IgD-negative memory B cell (primary cell): ENCODE measurements at regions not wholly inside any gene's neighbourhood (a gene's known extent, or its start where the extent isn't known, plus 50 kb on each side); places are given as distances from the start of the nearest gene placed in this dataset.
A peak's percentile ranks its signal among the peaks of the same experiment; 100 is the strongest.
"Not testable (repeated sequence)": the region's sequence is repeated elsewhere in the genome, so short reads cannot be mapped to it uniquely, and the experiment has no call there.

Experiments
- H3K27ac Mint-ChIP-seq, 3 donors: one replicate each; pipeline ENCODE4 v1.8.0; 2020 to 2022; ENCODE audit warnings: mild to moderate bottlenecking in 3 of 3, mixed read lengths in 3 of 3, moderate library complexity in 1 of 3
- H3K27me3 Mint-ChIP-seq: one replicate; pipeline ENCODE4 v1.8.0; 2021; ENCODE audit warnings: mixed read lengths
- H3K36me3 Mint-ChIP-seq: one replicate; pipeline ENCODE4 v1.8.0; 2020; ENCODE audit warnings: mild to moderate bottlenecking, mixed read lengths
- H3K4me1 Mint-ChIP-seq, 3 donors: one replicate each; pipeline ENCODE4 v1.8.0; 2020 to 2022; ENCODE audit warnings: mixed read lengths in 3 of 3, mild to moderate bottlenecking in 1 of 3
- H3K4me3 Mint-ChIP-seq, 4 donors: one replicate each; pipeline ENCODE4 v1.8.0; 2020 to 2022; ENCODE audit warnings: mild to moderate bottlenecking in 4 of 4, mixed read lengths in 4 of 4, moderate library complexity in 3 of 4
- H3K9me3 Mint-ChIP-seq, 3 donors: one replicate each; pipeline ENCODE4 v1.8.0; 2020 to 2021; ENCODE audit warnings: mixed read lengths in 3 of 3, mild to moderate bottlenecking in 1 of 3

DNA sequence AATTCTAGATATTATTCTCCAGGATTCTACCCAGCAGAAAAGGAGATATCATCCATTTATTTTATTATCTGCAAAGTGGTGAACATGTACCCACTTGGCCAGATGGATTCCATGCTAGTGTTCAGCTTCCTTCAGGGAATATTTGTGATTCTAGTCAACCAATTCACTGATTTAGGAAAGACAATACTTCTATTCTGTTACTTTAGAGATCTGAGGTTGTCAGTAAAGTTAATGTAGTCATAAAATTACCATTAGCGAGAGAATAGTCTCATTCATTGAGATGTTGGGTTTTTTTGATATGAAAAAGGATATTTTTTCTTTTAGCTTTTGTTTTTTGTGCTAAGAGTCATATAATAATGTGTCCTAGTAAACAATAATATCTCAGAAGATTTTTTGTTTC, 222.8 kb downstream of the CGGBP1 start:
- Mint-ChIP-seq H3K4me3 (no peak overlapping the region), H3K27ac (no peak overlapping the region), H3K4me1 (no peaks in the 10 kb centered on the region), H3K36me3 (no peaks in the 10 kb centered on the region), H3K27me3 (no peaks in the 10 kb centered on the region), H3K9me3 (peaks cover 0 to 8% (median 2%) of the 10 kb centered on the region in 3 donors)

DNA sequence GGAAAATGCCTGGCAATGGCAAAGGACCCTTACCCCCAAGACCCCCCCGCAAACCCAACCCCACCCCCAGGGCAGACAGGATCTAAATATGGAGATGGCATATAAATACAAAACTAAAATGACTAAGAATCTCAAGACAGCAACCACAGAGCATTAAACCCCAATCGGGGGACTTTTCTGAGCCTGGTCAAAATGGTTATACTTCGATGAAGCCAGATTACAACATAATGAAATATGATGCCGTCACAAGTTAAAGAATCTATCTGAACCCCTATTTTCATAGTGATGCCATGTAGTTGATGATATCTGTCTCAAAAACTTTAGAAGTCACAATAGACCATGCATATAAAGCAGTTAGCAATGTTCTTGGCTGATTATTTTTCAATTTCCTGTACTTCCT, 223.6 kb downstream of the CGGBP1 start:
- H3K27ac Mint-ChIP-seq: no peak overlapping the region
- H3K27me3 Mint-ChIP-seq: no peaks in the 10 kb centered on the region
- H3K4me3 Mint-ChIP-seq: no peak overlapping the region
- no peaks in the 10 kb centered on the region for H3K4me1 Mint-ChIP-seq
- peaks cover 0 to 8% (median 2%) of the 10 kb centered on the region in 3 donors for H3K9me3 Mint-ChIP-seq
- no peaks in the 10 kb centered on the region for H3K36me3 Mint-ChIP-seq

DNA sequence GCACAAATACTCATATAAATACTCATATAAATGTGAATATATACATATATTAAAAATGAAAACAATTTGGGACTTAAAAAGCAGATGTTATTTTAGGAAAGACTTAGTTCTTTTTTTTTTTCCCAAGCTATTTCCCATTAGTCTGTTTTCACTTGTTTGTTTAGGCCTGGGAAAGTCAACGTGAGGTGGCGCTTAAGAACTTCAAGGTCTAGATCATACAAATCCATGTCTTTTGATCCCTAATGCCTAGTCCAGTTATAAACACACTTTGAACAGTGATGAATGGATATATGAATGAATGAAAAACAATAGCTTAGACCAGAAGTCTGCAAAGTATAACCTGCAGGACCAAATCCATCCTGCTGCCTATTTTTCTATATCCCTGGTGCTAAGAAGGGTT, 224.5 kb downstream of the CGGBP1 start:
- Mint-ChIP-seq H3K27me3 (no peaks in the 10 kb centered on the region), H3K36me3 (no peaks in the 10 kb centered on the region), H3K27ac (no peak overlapping the region), H3K4me3 (no peak overlapping the region), H3K9me3 (peaks cover 0 to 3% (median 0%) of the 10 kb centered on the region in 3 donors), H3K4me1 (no peaks in the 10 kb centered on the region)

GRCh38 chr3:87833039-87833377, 225.8 kb downstream of the CGGBP1 start:
- H3K27ac Mint-ChIP-seq: no peak overlapping the region
- no peaks in the 10 kb centered on the region for H3K4me1 Mint-ChIP-seq
- H3K36me3 Mint-ChIP-seq: no peaks in the 10 kb centered on the region
- peaks cover 1% of the 10 kb centered on the region for H3K27me3 Mint-ChIP-seq
- H3K4me3 Mint-ChIP-seq: no peak overlapping the region
- H3K9me3 Mint-ChIP-seq: no peaks in the 10 kb centered on the region

DNA sequence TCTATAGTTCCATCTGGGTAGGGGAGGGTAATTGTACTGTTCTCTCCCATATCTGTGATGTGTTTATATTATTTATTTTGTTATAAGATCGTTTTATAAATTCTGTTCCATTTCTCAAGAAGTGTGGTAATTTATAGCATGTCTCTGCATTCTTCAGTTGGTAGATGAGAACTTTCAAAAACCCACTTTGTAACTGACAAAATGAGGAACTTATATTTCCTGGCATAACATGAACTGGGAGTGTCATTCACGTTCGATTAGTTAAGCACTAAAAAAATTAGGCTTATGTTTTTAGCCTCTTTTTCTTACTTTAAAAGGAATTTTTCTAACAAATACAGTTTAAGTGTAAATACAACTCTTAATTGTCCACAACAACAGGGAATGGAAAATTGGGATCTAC, 230.8 kb downstream of the CGGBP1 start:
- H3K9me3 Mint-ChIP-seq: no peaks in the 10 kb centered on the region
- no peak overlapping the region for H3K27ac Mint-ChIP-seq
- H3K4me1 Mint-ChIP-seq: no peaks in the 10 kb centered on the region
- H3K4me3 Mint-ChIP-seq: no peak overlapping the region
- H3K36me3 Mint-ChIP-seq: no peaks in the 10 kb centered on the region
- H3K27me3 Mint-ChIP-seq: peaks cover 1% of the 10 kb centered on the region

- no peaks in the 10 kb centered on the region for H3K4me1 Mint-ChIP-seq
- no peak overlapping the region for H3K4me3 Mint-ChIP-seq
- no peaks in the 10 kb centered on the region for H3K36me3 Mint-ChIP-seq
- H3K9me3 Mint-ChIP-seq: peaks cover 0 to 2% (median 0%) of the 10 kb centered on the region in 3 donors
- H3K27me3 Mint-ChIP-seq: no peaks in the 10 kb centered on the region
- no peak overlapping the region for H3K27ac Mint-ChIP-seq
These were observed 236.2 kb downstream of the CGGBP1 start for GRCh38 chr3:87822563-87822962.

DNA sequence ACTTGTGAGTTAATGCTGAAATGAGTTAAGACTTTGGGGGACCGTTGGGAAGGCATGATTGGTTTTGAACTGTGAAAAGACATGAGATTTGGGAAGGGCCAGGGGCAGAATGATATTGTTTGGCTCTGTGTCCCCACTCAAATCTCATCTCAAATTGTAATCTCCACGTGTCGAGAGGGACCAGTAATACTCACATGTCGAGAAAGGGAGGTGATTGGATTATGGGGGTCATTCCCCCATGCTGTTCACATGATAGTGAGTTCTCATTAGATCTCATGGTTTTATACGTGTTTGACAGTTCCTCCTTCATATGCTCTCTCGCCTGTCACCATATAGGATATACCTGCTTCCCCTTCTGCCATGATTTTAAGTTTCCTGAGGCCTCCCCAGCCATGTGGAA, 245.3 kb downstream of the CGGBP1 start:
- not testable (repeated sequence) for H3K4me3 Mint-ChIP-seq, H3K27me3 Mint-ChIP-seq, H3K27ac Mint-ChIP-seq

GRCh38 chr3:87811953-87812352, 246.9 kb downstream of the CGGBP1 start:
- H3K4me3 Mint-ChIP-seq: no peak overlapping the region
- H3K27me3 Mint-ChIP-seq: no peaks in the 10 kb centered on the region
- H3K4me1 Mint-ChIP-seq: peaks cover 0 to 2% (median under 1%) of the 10 kb centered on the region in 3 donors
- no peak overlapping the region for H3K27ac Mint-ChIP-seq
- no peaks in the 10 kb centered on the region for H3K36me3 Mint-ChIP-seq
- no peaks in the 10 kb centered on the region for H3K9me3 Mint-ChIP-seq

More for the DNA sequence above, 245.3 kb downstream of the CGGBP1 start:
- H3K9me3 Mint-ChIP-seq, H3K36me3 Mint-ChIP-seq, H3K4me1 Mint-ChIP-seq: not testable (repeated sequence)

GRCh38 chr3:87810452-87811016, 248.3 kb downstream of the CGGBP1 start:
- peaks cover 0 to 7% (median 2%) of the 10 kb centered on the region in 3 donors for H3K4me1 Mint-ChIP-seq
- no peak overlapping the region for H3K27ac Mint-ChIP-seq
- no peak overlapping the region for H3K4me3 Mint-ChIP-seq
- no peaks in the 10 kb centered on the region for H3K27me3 Mint-ChIP-seq
- no peaks in the 10 kb centered on the region for H3K36me3 Mint-ChIP-seq
- H3K9me3 Mint-ChIP-seq: no peaks in the 10 kb centered on the region

GRCh38 chr3:87805670-87806069, 253.1 kb downstream of the CGGBP1 start:
- peaks cover 2% of the 10 kb centered on the region for H3K27me3 Mint-ChIP-seq
- peaks cover 0 to 7% (median 2%) of the 10 kb centered on the region in 3 donors for H3K4me1 Mint-ChIP-seq
- H3K4me3 Mint-ChIP-seq: no peak overlapping the region
- H3K36me3 Mint-ChIP-seq: no peaks in the 10 kb centered on the region
- H3K27ac Mint-ChIP-seq: no peak overlapping the region
- no peaks in the 10 kb centered on the region for H3K9me3 Mint-ChIP-seq

DNA sequence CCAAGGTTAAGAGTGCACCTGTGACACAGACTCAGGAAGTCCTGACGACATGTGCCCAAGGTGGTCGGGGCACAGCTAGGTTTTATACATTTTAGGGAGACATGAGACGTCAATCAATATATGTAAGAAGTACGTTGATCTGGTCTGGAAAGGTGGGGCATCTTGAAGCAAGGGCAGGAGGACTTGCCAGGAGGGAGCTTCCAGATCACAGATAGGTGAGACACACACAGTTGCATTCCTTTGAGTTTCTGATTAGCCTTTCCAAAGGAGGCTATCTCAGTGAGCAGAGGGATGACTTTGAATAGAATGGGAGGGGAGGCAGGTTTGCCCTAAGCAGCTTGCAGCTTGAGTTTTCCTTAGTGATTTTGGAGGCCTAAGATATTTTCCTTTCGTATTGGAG, 257.4 kb downstream of the CGGBP1 start:
- no peaks in the 10 kb centered on the region for H3K36me3 Mint-ChIP-seq
- peaks cover 5% of the 10 kb centered on the region for H3K27me3 Mint-ChIP-seq
- H3K27ac Mint-ChIP-seq: no peak overlapping the region
- no peaks in the 10 kb centered on the region for H3K9me3 Mint-ChIP-seq
- H3K4me3 Mint-ChIP-seq: no peak overlapping the region
- H3K4me1 Mint-ChIP-seq: peaks cover 0 to 5% (median 4%) of the 10 kb centered on the region in 3 donors

DNA sequence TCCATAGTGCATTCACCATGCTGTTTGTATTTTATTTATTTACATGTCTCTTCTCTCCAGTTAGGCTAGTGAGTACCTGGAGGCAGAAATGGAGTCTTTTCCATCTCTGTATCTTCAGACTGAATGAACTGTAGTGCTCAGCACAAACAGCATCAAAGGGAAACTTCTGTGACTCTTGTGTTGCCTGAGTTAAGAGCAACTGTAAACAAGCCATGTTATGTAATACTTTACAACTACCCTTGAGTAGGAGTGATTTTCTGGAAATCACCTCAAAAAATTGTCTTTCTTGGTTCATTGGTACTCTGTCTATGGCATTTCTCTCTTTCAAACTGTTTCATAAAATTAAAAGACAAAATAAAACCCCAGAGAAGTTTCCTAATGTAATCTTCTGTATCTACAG, 258.3 kb downstream of the CGGBP1 start:
- Mint-ChIP-seq H3K27ac (no peak overlapping the region), H3K9me3 (no peaks in the 10 kb centered on the region), H3K4me3 (no peak overlapping the region), H3K4me1 (peaks cover 0 to 10% (median 9%) of the 10 kb centered on the region in 3 donors), H3K27me3 (peaks cover 11% of the 10 kb centered on the region), H3K36me3 (no peaks in the 10 kb centered on the region)

- Mint-ChIP-seq H3K4me1 (peaks cover 0 to 14% (median 10%) of the 10 kb centered on the region in 3 donors), H3K4me3 (no peak overlapping the region), H3K27me3 (peaks cover 19% of the 10 kb centered on the region), H3K36me3 (peaks cover 2% of the 10 kb centered on the region), H3K9me3 (no peaks in the 10 kb centered on the region), H3K27ac (no peak overlapping the region)
These were observed 260.2 kb downstream of the CGGBP1 start for GRCh38 chr3:87798567-87798947.

GRCh38 chr3:87797872-87798566, 260.8 kb downstream of the CGGBP1 start:
- Mint-ChIP-seq H3K27me3 (peaks cover 24% of the 10 kb centered on the region), H3K27ac (no peak overlapping the region), H3K9me3 (no peaks in the 10 kb centered on the region), H3K4me3 (no peak overlapping the region), H3K36me3 (peaks cover 2% of the 10 kb centered on the region), H3K4me1 (peaks cover 0 to 17% (median 15%) of the 10 kb centered on the region in 3 donors)

DNA sequence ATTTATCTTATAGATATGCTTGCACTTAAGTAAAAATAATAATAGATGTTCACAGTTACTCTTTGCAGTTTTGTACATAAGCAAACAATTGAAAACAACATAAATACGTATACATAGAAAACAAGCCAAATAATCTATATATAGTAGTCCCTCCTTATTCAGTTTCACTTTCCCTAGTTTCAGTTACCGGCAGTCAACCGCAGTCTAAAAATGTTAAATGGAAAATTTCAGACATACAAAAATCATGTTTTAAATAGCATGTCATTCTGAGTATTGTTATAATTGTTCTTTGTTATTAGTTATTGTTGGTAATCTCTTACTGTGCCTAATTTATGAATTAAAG, 262.0 kb downstream of the CGGBP1 start:
- H3K9me3 Mint-ChIP-seq: no peaks in the 10 kb centered on the region
- H3K4me3 Mint-ChIP-seq: no peak overlapping the region
- peaks cover 4% of the 10 kb centered on the region for H3K36me3 Mint-ChIP-seq
- peaks cover 33% of the 10 kb centered on the region for H3K27me3 Mint-ChIP-seq
- H3K4me1 Mint-ChIP-seq: peaks cover 0 to 21% (median 17%) of the 10 kb centered on the region in 3 donors
- no peak overlapping the region for H3K27ac Mint-ChIP-seq

DNA sequence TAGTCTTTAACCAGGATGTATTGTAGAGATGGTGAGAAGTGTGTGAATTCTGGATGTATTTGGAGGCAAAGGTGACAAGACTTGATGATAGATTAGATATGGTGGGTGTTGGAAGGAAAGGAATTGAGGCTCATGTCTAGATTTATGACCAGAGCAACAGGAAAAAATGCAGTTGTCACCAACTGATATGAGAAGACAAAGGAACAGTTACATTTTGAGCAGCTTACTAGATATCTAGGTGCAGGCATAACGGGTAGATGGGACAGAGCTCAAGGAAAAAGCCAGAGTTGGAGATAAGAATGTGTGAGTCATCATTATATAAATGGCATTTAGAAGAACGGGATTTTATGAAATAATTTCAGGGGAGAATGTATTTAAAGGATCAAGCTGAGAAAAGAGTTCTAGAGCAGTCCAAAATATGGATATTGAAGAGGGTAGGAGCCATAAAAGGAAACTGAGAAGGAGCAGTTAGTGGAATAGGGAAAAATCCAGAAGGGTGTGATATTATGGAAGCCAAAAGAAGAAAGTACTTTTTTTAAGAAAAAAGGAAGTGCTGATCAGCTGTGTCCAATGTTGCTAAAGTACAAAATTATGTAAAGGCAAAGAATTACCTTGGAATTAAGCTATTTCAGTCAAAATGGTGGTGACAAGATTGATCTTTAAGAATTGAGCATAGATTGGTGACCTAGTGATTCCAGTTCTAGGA, 262.5 kb downstream of the CGGBP1 start:
- H3K9me3 Mint-ChIP-seq: no peaks in the 10 kb centered on the region
- no peak overlapping the region for H3K27ac Mint-ChIP-seq
- H3K4me1 Mint-ChIP-seq: peaks cover 0 to 21% (median 17%) of the 10 kb centered on the region in 3 donors
- peak overlapping the region in 1 of 4 donors; percentile 1 for H3K4me3 Mint-ChIP-seq
- peaks cover 4% of the 10 kb centered on the region for H3K36me3 Mint-ChIP-seq
- H3K27me3 Mint-ChIP-seq: peaks cover 32% of the 10 kb centered on the region
